NT2/D1 (cell line): ENCODE measurements at regions not wholly inside any gene's neighbourhood (a gene's known extent, or its start where the extent isn't known, plus 50 kb on each side); places are given as distances from the start of the nearest gene placed in this dataset.

Experiments used
- DNase-seq: peaks from one replicate; pipeline ENCODE4 v3.0.0-alpha.2; 2011; ENCODE audit warnings: low read depth, low spot score
- H3K27me3 ChIP-seq: 2 replicates; pipeline ENCODE4 v1.6.0; 2011; ENCODE audit warnings: mild to moderate bottlenecking; ENCODE audit not compliant: insufficient read length, insufficient read depth
- H3K36me3 ChIP-seq: 2 replicates; pipeline ENCODE4 v1.6.1; 2011; ENCODE audit warnings: mild to moderate bottlenecking, low read length, mixed read lengths; ENCODE audit not compliant: insufficient read depth, insufficient read length
- H3K4me1 ChIP-seq: 2 replicates; pipeline ENCODE4 v1.5.1; 2011; ENCODE audit not compliant: insufficient read depth, insufficient read length
- H3K4me3 ChIP-seq: 2 replicates; pipeline ENCODE4 v1.5.1; 2011; ENCODE audit warnings: low read depth; ENCODE audit not compliant: insufficient read length
- H3K9ac ChIP-seq: 2 replicates; pipeline ENCODE4 v1.6.0; 2011; ENCODE audit warnings: low read depth; ENCODE audit not compliant: insufficient read length
- H3K9me3 ChIP-seq: 2 replicates; pipeline ENCODE4 v1.5.1; 2011; ENCODE audit warnings: mild to moderate bottlenecking, low read length; ENCODE audit not compliant: insufficient read depth
- SUZ12 ChIP-seq: IDR thresholded peaks from 2 replicates; pipeline ENCODE4 v1.6.1; 2011; ENCODE audit not compliant: insufficient read length, insufficient read depth; ENCODE audit errors: extremely low read depth
- YY1 ChIP-seq: IDR thresholded peaks from 2 replicates; pipeline ENCODE4 v1.6.1; 2011; ENCODE audit not compliant: insufficient read length, insufficient read depth
- ZNF274 ChIP-seq: IDR thresholded peaks from 2 replicates; pipeline ENCODE4 v1.6.1; 2011; ENCODE audit warnings: mild to moderate bottlenecking, low read depth, low read length

- no peak for DNase-seq
- Histone ChIP-seq H3K9me3 (peaks cover 13% of the 10 kb centered on the region), H3K27me3 (no peaks in the 10 kb centered on the region), H3K36me3 (no peaks in the 10 kb centered on the region), H3K4me3 (no peak overlapping the region), H3K9ac (no peak overlapping the region), H3K4me1 (no peaks in the 10 kb centered on the region)
- no peak for TF ChIP-seq SUZ12
- TF ChIP-seq ZNF274 = no peak
- TF ChIP-seq YY1 = no peak
Observed at GRCh38 chr18:8893628-8894231, 188.4 kb downstream of the MTCL1 start.

- no peak for DNase-seq
- no peak overlapping the region for H3K4me3 ChIP-seq
- no peak for TF ChIP-seq ZNF274
- no peak for TF ChIP-seq YY1
- no peak for TF ChIP-seq SUZ12
- no peaks in the 10 kb centered on the region for H3K36me3 ChIP-seq
- H3K4me1 ChIP-seq = no peaks in the 10 kb centered on the region
- H3K27me3 ChIP-seq = no peaks in the 10 kb centered on the region
- peaks cover 6% of the 10 kb centered on the region for H3K9me3 ChIP-seq
- no peak overlapping the region for H3K9ac ChIP-seq
Observed at GRCh38 chr18:8894823-8895222, 189.5 kb downstream of the MTCL1 start.

GRCh38 chr18:8895341-8895740 is 190.0 kb downstream of the MTCL1 start:
- no peak for DNase-seq

GRCh38 chr18:8895987-8896619 is 190.7 kb downstream of the MTCL1 start:
- DNase-seq = no peak
- Histone ChIP-seq H3K9ac (no peak overlapping the region), H3K4me3 (no peak overlapping the region), H3K9me3 (peaks cover 15% of the 10 kb centered on the region), H3K27me3 (no peaks in the 10 kb centered on the region), H3K4me1 (no peaks in the 10 kb centered on the region), H3K36me3 (no peaks in the 10 kb centered on the region)
- no peak for TF ChIP-seq YY1
- TF ChIP-seq SUZ12 = no peak

More at GRCh38 chr18:8895341-8895740, 190.0 kb downstream of the MTCL1 start:
- no peak for TF ChIP-seq ZNF274
- no peak for TF ChIP-seq YY1
- no peak for TF ChIP-seq SUZ12
- no peaks in the 10 kb centered on the region for H3K27me3 ChIP-seq
- no peaks in the 10 kb centered on the region for H3K36me3 ChIP-seq
- H3K4me3 ChIP-seq = no peak overlapping the region
- H3K4me1 ChIP-seq = no peaks in the 10 kb centered on the region
- H3K9ac ChIP-seq = no peak overlapping the region
- peaks cover 10% of the 10 kb centered on the region for H3K9me3 ChIP-seq

- TF ChIP-seq YY1 = no peak
- TF ChIP-seq SUZ12 = no peak
- TF ChIP-seq ZNF274 = no peak
- Histone ChIP-seq H3K4me1 (no peaks in the 10 kb centered on the region), H3K36me3 (no peaks in the 10 kb centered on the region), H3K9ac (no peak overlapping the region), H3K4me3 (no peak overlapping the region), H3K9me3 (peaks cover 15% of the 10 kb centered on the region), H3K27me3 (no peaks in the 10 kb centered on the region)
- DNase-seq = no peak
Observed at GRCh38 chr18:8899000-8899399, 193.6 kb downstream of the MTCL1 start.

GRCh38 chr18:8900552-8900951 is 195.2 kb downstream of the MTCL1 start:
- TF ChIP-seq ZNF274 (no peak), SUZ12 (no peak), YY1 (no peak)
- Histone ChIP-seq H3K36me3 (no peaks in the 10 kb centered on the region), H3K9ac (no peak overlapping the region), H3K4me3 (no peak overlapping the region), H3K9me3 (peaks cover 15% of the 10 kb centered on the region), H3K4me1 (no peaks in the 10 kb centered on the region), H3K27me3 (no peaks in the 10 kb centered on the region)
- no peak for DNase-seq

- H3K36me3 ChIP-seq = no peaks in the 10 kb centered on the region
- no peaks in the 10 kb centered on the region for H3K4me1 ChIP-seq
- H3K27me3 ChIP-seq = no peaks in the 10 kb centered on the region
- TF ChIP-seq YY1 = no peak
- TF ChIP-seq SUZ12 = no peak
- peaks cover 12% of the 10 kb centered on the region for H3K9me3 ChIP-seq
- H3K9ac ChIP-seq = no peak overlapping the region
- H3K4me3 ChIP-seq = no peak overlapping the region
- no peak for DNase-seq
Observed at GRCh38 chr18:8901019-8901418, 195.7 kb downstream of the MTCL1 start.
